A549 (cell line): ENCODE measurements at regions not wholly inside any gene's neighbourhood (a gene's known extent, or its start where the extent isn't known, plus 50 kb on each side); places are given as distances from the start of the nearest gene placed in this dataset.

ENCODE experiments used
- ATAC-seq, 2 experiments: fragments of 200-7000 bp in 1 of 2; fragments of >200 bp in 1 of 2; cut with Nextera tagmentation in 1 of 2; cut with Tn5 transposase in 1 of 2; 3 replicates each; pipeline versions ENCODE4 v1.8.0 to v1.9.1; 2018 to 2020; ENCODE audit warnings: mild to moderate bottlenecking in 1 of 2, moderate library complexity in 1 of 2
- CTCF ChIA-PET: fragments of 300-600 bp; sonication (Branson Sonifier 250); formaldehyde crosslinking; extraction: SDS; loops from one replicate; lab custom pipeline; 2021; ENCODE audit warnings: antibody characterized with exemption, inconsistent platforms; lab: Yijun Ruan, JAX
- POLR2A ChIA-PET: fragments of 350-600 bp; formaldehyde crosslinking; extraction: SDS; loops from one replicate; lab custom pipeline; 2021; ENCODE audit warnings: antibody characterized with exemption, inconsistent platforms; lab: Yijun Ruan, JAX
- DNase-seq, 2 experiments: peaks; one replicate each; pipeline versions ENCODE4 v3.0.0 to v3.0.0-alpha.2; 2011 to 2016; ENCODE audit warnings: low read depth in 1 of 2, low spot score in 1 of 2
- FAIRE-seq: peaks from 2 replicates; lab custom pipeline; 2011; peaks lifted over from hg19 to GRCh38; lab: Jason Lieb, UNC
- H3K27ac ChIP-seq, 2 experiments: fragments of >200 bp; sonication (Bioruptor Twin); formaldehyde crosslinking; 3 replicates each; pipeline ENCODE4 v1.5.1; 2016 to 2017
- H3K4me1 ChIP-seq: fragments of >200 bp; sonication (Bioruptor Twin); formaldehyde crosslinking; 3 replicates; pipeline ENCODE4 v1.6.1; 2016
- H3K4me2 ChIP-seq: fragments of >200 bp; sonication (Bioruptor Twin); formaldehyde crosslinking; 3 replicates; pipeline ENCODE4 v1.6.1; 2016
- H3K4me3 ChIP-seq: fragments of >200 bp; sonication (Bioruptor Twin); formaldehyde crosslinking; 3 replicates; pipeline ENCODE4 v1.5.1; 2016
- H3K9me3 ChIP-seq: fragments of >200 bp; sonication (Bioruptor Twin); formaldehyde crosslinking; 3 replicates; pipeline ENCODE4 v1.6.1; 2016
- CBX2 ChIP-seq: fragments of 200-600 bp; sonication (generic); IDR thresholded peaks from 2 replicates; pipeline ENCODE4 v1.6.1; 2016; ENCODE audit warnings: low read depth, mild to moderate bottlenecking, borderline replicate concordance
- CEBPB ChIP-seq, 2 experiments: fragments of >200 bp in 1 of 2; sonication (Bioruptor Twin) in 1 of 2; formaldehyde crosslinking in 1 of 2; IDR thresholded peaks; 2 replicates each; pipeline ENCODE4 v1.6.1; 2012 to 2016
- CHD2 ChIP-seq: fragments of 150-350 bp; IDR thresholded peaks from 2 replicates; pipeline ENCODE4 v1.6.1; 2014; ENCODE audit warnings: low read length; ENCODE audit not compliant: partially characterized antibody
- CHD4 ChIP-seq: fragments of 200-600 bp; sonication (generic); IDR thresholded peaks from 2 replicates; pipeline ENCODE4 v1.6.1; 2016; ENCODE audit warnings: antibody characterized with exemption, mild to moderate bottlenecking, borderline replicate concordance
- EHF ChIP-seq: fragments of 250-450 bp; sonication (Bioruptor Pico); IDR thresholded peaks from 2 replicates; pipeline ENCODE4 v1.5.0; 2020; ENCODE audit warnings: mild to moderate bottlenecking
- EHMT2 ChIP-seq: fragments of 200-600 bp; sonication (generic); IDR thresholded peaks from 2 replicates; pipeline ENCODE4 v1.6.1; 2016; ENCODE audit warnings: antibody characterized with exemption, low read depth, mild to moderate bottlenecking, moderate library complexity
- ELK1 ChIP-seq: fragments of 150-350 bp; IDR thresholded peaks from 2 replicates; pipeline ENCODE4 v1.6.1; 2014; ENCODE audit warnings: low read depth, mild to moderate bottlenecking, low read length
- EP300 ChIP-seq, 2 experiments: fragments of >200 bp; sonication (Bioruptor Twin); formaldehyde crosslinking; IDR thresholded peaks; 2 replicates in 1 of 2; 3 replicates in 1 of 2; pipeline ENCODE4 v1.6.1; 2016 to 2017
- ESRRA ChIP-seq: fragments of 150-350 bp; IDR thresholded peaks from 2 replicates; pipeline ENCODE4 v1.6.1; 2014; ENCODE audit warnings: mild to moderate bottlenecking, low read length, borderline replicate concordance
- FOSL2 ChIP-seq, 2 experiments: fragments of 450-650 bp in 1 of 2; fragments of >200 bp in 1 of 2; sonication (Bioruptor Twin) in 1 of 2; formaldehyde crosslinking; IDR thresholded peaks; 2 replicates each; pipeline versions ENCODE4 v1.5.0 to v1.6.1; 2016 to 2020; ENCODE audit warnings: mild to moderate bottlenecking in 1 of 2, moderate library complexity in 1 of 2
- FOXS1 ChIP-seq: fragments of 250-450 bp; sonication (Bioruptor Pico); IDR thresholded peaks from 2 replicates; pipeline ENCODE4 v1.5.0; 2020; ENCODE audit warnings: mild to moderate bottlenecking, moderate library complexity
- GATA3 ChIP-seq: IDR thresholded peaks from 2 replicates; pipeline ENCODE4 v1.6.1; 2012; ENCODE audit warnings: borderline replicate concordance
- HMGXB4 ChIP-seq: fragments of 250-450 bp; sonication (Bioruptor Pico); IDR thresholded peaks from 2 replicates; pipeline ENCODE4 v1.5.0; 2021; ENCODE audit warnings: mild to moderate bottlenecking, moderate library complexity, borderline replicate concordance
- HOXA7 ChIP-seq: fragments of 250-450 bp; sonication (Bioruptor Pico); IDR thresholded peaks from 2 replicates; pipeline ENCODE4 v1.5.0; 2020; ENCODE audit warnings: mild to moderate bottlenecking, moderate library complexity
- HOXB13 ChIP-seq: fragments of 250-450 bp; sonication (Bioruptor Pico); IDR thresholded peaks from 2 replicates; pipeline ENCODE4 v1.5.0; 2020; ENCODE audit warnings: low read depth, mild to moderate bottlenecking, moderate library complexity
- NFE2L2 ChIP-seq: fragments of 150-350 bp; conservative IDR thresholded peaks from 2 replicates; pipeline ENCODE4 v1.6.1; 2014; ENCODE audit warnings: low read length
- NPAS2 ChIP-seq: fragments of 250-450 bp; sonication (Bioruptor Pico); IDR thresholded peaks from 2 replicates; pipeline ENCODE4 v1.8.0; 2022; ENCODE audit warnings: mild to moderate bottlenecking, moderate library complexity, borderline replicate concordance
- NR3C1 ChIP-seq: fragments of >200 bp; sonication (Bioruptor Twin); formaldehyde crosslinking; IDR thresholded peaks from 3 replicates; pipeline ENCODE4 v1.6.1; 2017
- POLR2A ChIP-seq: IDR thresholded peaks from 2 replicates; pipeline ENCODE4 v1.6.1; 2012; ENCODE audit warnings: mild to moderate bottlenecking, low read length
- POLR2AphosphoS2 ChIP-seq: conservative IDR thresholded peaks from 2 replicates; pipeline ENCODE4 v1.6.1; 2012; ENCODE audit warnings: low read length, improper control_type of control experiment, inconsistent platforms
- RAD21 ChIP-seq, 2 experiments: fragments of >200 bp in 1 of 2; sonication (Bioruptor Twin) in 1 of 2; formaldehyde crosslinking in 1 of 2; IDR thresholded peaks in 1 of 2; conservative IDR thresholded peaks in 1 of 2; 2 replicates in 1 of 2; 3 replicates in 1 of 2; pipeline ENCODE4 v1.6.1; 2012 to 2018; ENCODE audit warnings: inconsistent platforms in 1 of 2
- RARB ChIP-seq: fragments of 250-450 bp; sonication (Bioruptor Pico); IDR thresholded peaks from 2 replicates; pipeline ENCODE4 v1.8.0; 2021; ENCODE audit warnings: mild to moderate bottlenecking, moderate library complexity
- RCOR1 ChIP-seq: fragments of 150-350 bp; IDR thresholded peaks from 2 replicates; pipeline ENCODE4 v1.6.1; 2014; ENCODE audit warnings: antibody characterized with exemption, low read length, low read depth
- RNF2 ChIP-seq: fragments of 200-600 bp; sonication (generic); IDR thresholded peaks from 2 replicates; pipeline ENCODE4 v1.6.1; 2016; ENCODE audit warnings: low read depth, mild to moderate bottlenecking, antibody characterized with exemption, moderate library complexity, borderline replicate concordance
- SMC3 ChIP-seq: fragments of >200 bp; sonication (Bioruptor Twin); formaldehyde crosslinking; IDR thresholded peaks from 3 replicates; pipeline ENCODE4 v1.6.1; 2018; ENCODE audit warnings: inconsistent platforms
- USF2 ChIP-seq: fragments of 450-650 bp; IDR thresholded peaks from 2 replicates; pipeline ENCODE4 v1.6.1; 2014; ENCODE audit warnings: antibody characterized with exemption
- WGBS: methylation state at CpG from one replicate; pipeline ENCODE4 v1.1.6; 2017; ENCODE audit errors: missing lambda C conversion rate; 5-methylcytosine and 5-hydroxymethylcytosine counted together
- TF ChIP-seq, protein P1 (sequence below): fragments of >200 bp; sonication (Bioruptor Twin); formaldehyde crosslinking; IDR thresholded peaks from 3 replicates; pipeline ENCODE4 v1.6.1; 2016
- TF ChIP-seq, protein P2 (sequence below): IDR thresholded peaks from 2 replicates; pipeline ENCODE4 v1.6.1; 2012
- TF ChIP-seq, protein P3 (sequence below): fragments of 250-450 bp; sonication (Bioruptor Pico); IDR thresholded peaks from 2 replicates; pipeline ENCODE4 v1.5.0; 2020; ENCODE audit warnings: low read depth, mild to moderate bottlenecking, moderate library complexity
- TF ChIP-seq, protein P4 (sequence below): IDR thresholded peaks from 2 replicates; pipeline ENCODE4 v1.6.1; 2012

DNA sequence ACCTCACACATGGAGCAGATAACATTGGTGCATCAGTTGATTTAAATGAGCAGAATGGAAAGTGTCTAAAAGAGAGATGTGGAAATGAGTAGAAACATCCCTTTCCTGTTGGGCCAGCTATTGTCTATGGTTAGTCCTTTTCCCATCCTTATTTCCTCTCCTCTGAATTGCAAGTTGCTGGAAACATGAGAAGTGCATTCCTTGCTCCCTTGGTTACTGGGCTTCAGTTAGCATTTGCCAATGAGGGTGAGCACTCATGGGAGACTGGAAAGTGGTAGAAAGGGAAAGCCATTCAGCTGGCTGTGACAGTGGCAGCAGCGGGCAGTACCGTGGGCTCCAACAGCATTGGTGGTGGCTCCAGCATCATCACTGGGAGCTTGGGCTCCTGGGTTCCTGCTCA lies 96.0 kb upstream of the IGFBP7 start:
- no peak overlapping the region for H3K4me2 ChIP-seq
- no peaks in the 10 kb centered on the region for H3K4me1 ChIP-seq
- no peak for ATAC-seq
- ChIA-PET CTCF (no interaction called here), POLR2A (no interaction called here)
- DNase-seq: no peak
- no peak overlapping the region for H3K4me3 ChIP-seq
- TF ChIP-seq RARB (CRISPR knock-in tag): no peak
- TF ChIP-seq, protein P1, sequence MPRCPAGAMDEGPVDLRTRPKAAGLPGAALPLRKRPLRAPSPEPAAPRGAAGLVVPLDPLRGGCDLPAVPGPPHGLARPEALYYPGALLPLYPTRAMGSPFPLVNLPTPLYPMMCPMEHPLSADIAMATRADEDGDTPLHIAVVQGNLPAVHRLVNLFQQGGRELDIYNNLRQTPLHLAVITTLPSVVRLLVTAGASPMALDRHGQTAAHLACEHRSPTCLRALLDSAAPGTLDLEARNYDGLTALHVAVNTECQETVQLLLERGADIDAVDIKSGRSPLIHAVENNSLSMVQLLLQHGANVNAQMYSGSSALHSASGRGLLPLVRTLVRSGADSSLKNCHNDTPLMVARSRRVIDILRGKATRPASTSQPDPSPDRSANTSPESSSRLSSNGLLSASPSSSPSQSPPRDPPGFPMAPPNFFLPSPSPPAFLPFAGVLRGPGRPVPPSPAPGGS: no peak
- no peak for TF ChIP-seq FOSL2 (IDR thresholded peaks at IDR 0.05)
- TF ChIP-seq FOSL2 (CRISPR knock-in tag; IDR thresholded peaks at IDR 0.05): no peak
- TF ChIP-seq EHMT2: no peak
- TF ChIP-seq RNF2: no peak
- TF ChIP-seq HOXB13 (CRISPR knock-in tag): no peak
- no peak for TF ChIP-seq HMGXB4 (CRISPR knock-in tag)
- TF ChIP-seq NR3C1: no peak
- no peak for TF ChIP-seq FOXS1 (CRISPR knock-in tag)
- TF ChIP-seq POLR2A: no peak
- TF ChIP-seq ESRRA: no peak
- no peak for TF ChIP-seq EHF (CRISPR knock-in tag)
- TF ChIP-seq RAD21 (conservative IDR thresholded peaks at IDR 0.05 in 1 of 2, IDR thresholded peaks at IDR 0.05 in 1 of 2): no peak
- TF ChIP-seq GATA3: no peak
- no peak for TF ChIP-seq SMC3
- no peak for TF ChIP-seq NFE2L2
- H3K27ac ChIP-seq: no peak overlapping the region
- no CpG with 5 or more reads among the region's 2 CpGs for WGBS
- H3K9me3 ChIP-seq: no peaks in the 10 kb centered on the region
- FAIRE-seq: no peak

GRCh38 chr4:57205580-57205979 lies 95.4 kb upstream of the IGFBP7 start:
- no peaks in the 10 kb centered on the region for H3K4me1 ChIP-seq
- ChIA-PET POLR2A (no interaction called here), CTCF (no interaction called here)
- no peak for FAIRE-seq
- H3K27ac ChIP-seq: no peak overlapping the region
- no peak overlapping the region for H3K4me3 ChIP-seq
- 43% methylated on average over 1 of the region's 1 CpG for WGBS
- no peaks in the 10 kb centered on the region for H3K9me3 ChIP-seq
- no peak for ATAC-seq
- no peak for TF ChIP-seq USF2
- TF ChIP-seq HOXA7: no peak
- TF ChIP-seq CEBPB (IDR thresholded peaks at IDR 0.05): no peak
- no peak for TF ChIP-seq ELK1
- TF ChIP-seq CHD2: no peak
- no peak for TF ChIP-seq EHF (CRISPR knock-in tag)
- TF ChIP-seq, protein P2, sequence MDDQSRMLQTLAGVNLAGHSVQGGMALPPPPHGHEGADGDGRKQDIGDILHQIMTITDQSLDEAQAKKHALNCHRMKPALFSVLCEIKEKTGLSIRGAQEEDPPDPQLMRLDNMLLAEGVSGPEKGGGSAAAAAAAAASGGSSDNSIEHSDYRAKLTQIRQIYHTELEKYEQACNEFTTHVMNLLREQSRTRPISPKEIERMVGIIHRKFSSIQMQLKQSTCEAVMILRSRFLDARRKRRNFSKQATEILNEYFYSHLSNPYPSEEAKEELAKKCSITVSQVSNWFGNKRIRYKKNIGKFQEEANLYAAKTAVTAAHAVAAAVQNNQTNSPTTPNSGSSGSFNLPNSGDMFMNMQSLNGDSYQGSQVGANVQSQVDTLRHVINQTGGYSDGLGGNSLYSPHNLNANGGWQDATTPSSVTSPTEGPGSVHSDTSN: no peak
- no peak for TF ChIP-seq CHD4
- no peak for TF ChIP-seq EP300 (IDR thresholded peaks at IDR 0.05)
- no peak for TF ChIP-seq RCOR1
- TF ChIP-seq, protein P3, sequence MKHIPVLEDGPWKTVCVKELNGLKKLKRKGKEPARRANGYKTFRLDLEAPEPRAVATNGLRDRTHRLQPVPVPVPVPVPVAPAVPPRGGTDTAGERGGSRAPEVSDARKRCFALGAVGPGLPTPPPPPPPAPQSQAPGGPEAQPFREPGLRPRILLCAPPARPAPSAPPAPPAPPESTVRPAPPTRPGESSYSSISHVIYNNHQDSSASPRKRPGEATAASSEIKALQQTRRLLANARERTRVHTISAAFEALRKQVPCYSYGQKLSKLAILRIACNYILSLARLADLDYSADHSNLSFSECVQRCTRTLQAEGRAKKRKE (CRISPR knock-in tag): no peak
- TF ChIP-seq, protein P1: no peak
- no peak for TF ChIP-seq CBX2
- no peak for TF ChIP-seq NPAS2 (CRISPR knock-in tag)
- TF ChIP-seq FOXS1 (CRISPR knock-in tag): no peak
- TF ChIP-seq, protein P4, sequence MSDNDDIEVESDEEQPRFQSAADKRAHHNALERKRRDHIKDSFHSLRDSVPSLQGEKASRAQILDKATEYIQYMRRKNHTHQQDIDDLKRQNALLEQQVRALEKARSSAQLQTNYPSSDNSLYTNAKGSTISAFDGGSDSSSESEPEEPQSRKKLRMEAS: no peak
- no peak for TF ChIP-seq NFE2L2
- no peak for TF ChIP-seq RNF2
- TF ChIP-seq NR3C1: no peak
- no peak for TF ChIP-seq POLR2AphosphoS2
- H3K4me2 ChIP-seq: no peak overlapping the region
- DNase-seq: no peak
